Adrenal gland (tissue), 5 donors: ENCODE measurements at regions not wholly inside any gene's neighbourhood (a gene's known extent, or its start where the extent isn't known, plus 50 kb on each side); places are given as distances from the start of the nearest gene placed in this dataset.

Experiments used
- POLR2A ChIP-seq, 2 donors: fragments of 450-650 bp; IDR thresholded peaks; one replicate each; pipeline ENCODE4 v1.6.1; 2017; ENCODE audit warnings: antibody characterized with exemption in 2 of 2, mild to moderate bottlenecking in 2 of 2, moderate library complexity in 1 of 2
- TF ChIP-seq, protein P1 (sequence below), 6 experiments: fragments of 450-650 bp in 4 of 6; fragments of 200-600 bp in 2 of 6; sonication (generic) in 1 of 6; IDR thresholded peaks; 1 replicate in 5 of 6; 2 replicates in 1 of 6; pipeline versions ENCODE4 v1.5.1 to v1.8.0; 2016 to 2021; ENCODE audit warnings: antibody characterized with exemption in 6 of 6, mild to moderate bottlenecking in 2 of 6, moderate library complexity in 1 of 6
- donor health status: DM: no; HTN: no; CAD: no.

DNA sequence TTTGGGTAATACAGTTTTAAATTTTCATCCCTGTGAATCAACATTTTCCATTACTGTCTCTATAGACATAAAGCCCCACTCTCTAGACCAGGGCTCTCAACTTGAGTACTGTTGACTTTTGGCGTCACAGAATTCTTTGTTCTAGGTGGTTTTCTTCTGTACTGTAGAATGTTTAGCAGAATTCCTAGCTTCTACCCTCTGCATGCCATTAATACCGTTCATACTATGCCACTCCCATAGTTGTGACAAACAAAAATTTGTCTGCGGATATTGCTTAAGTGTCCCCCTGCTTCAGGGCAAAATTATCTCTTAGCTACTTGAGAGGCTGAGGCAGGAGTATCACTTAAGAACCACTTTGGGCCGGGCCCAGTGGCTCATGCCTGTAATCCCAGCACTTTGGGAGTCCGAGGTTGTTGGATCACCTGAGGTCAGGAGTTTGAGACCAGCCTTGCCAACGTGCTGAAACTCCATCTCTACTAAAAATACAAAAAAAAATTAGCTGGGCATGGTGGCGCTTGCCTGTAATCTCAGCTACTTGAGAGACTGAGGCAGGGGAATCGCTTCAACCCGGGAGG, 57.3 kb upstream of the NRG3 start:
- TF ChIP-seq, protein P1, sequence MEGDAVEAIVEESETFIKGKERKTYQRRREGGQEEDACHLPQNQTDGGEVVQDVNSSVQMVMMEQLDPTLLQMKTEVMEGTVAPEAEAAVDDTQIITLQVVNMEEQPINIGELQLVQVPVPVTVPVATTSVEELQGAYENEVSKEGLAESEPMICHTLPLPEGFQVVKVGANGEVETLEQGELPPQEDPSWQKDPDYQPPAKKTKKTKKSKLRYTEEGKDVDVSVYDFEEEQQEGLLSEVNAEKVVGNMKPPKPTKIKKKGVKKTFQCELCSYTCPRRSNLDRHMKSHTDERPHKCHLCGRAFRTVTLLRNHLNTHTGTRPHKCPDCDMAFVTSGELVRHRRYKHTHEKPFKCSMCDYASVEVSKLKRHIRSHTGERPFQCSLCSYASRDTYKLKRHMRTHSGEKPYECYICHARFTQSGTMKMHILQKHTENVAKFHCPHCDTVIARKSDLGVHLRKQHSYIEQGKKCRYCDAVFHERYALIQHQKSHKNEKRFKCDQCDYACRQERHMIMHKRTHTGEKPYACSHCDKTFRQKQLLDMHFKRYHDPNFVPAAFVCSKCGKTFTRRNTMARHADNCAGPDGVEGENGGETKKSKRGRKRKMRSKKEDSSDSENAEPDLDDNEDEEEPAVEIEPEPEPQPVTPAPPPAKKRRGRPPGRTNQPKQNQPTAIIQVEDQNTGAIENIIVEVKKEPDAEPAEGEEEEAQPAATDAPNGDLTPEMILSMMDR (IDR thresholded peaks at IDR 0.05): no peak
- TF ChIP-seq POLR2A (IDR thresholded peaks at IDR 0.05): no peak
